Esophagus muscularis mucosa (tissue), 4 donors: ENCODE measurements at regions not wholly inside any gene's neighbourhood (a gene's known extent, or its start where the extent isn't known, plus 50 kb on each side); places are given as distances from the start of the nearest gene placed in this dataset.
"Not testable (repeated sequence)": the region's sequence is repeated elsewhere in the genome, so short reads cannot be mapped to it uniquely, and the experiment has no call there.

Experiments
- DNase-seq: peaks from one replicate; pipeline ENCODE4 v3.0.0-alpha.2; 2017; ENCODE audit errors: extremely low spot score
- H3K27ac ChIP-seq, 4 donors: fragments of 200-600 bp; sonication (generic); replicated peaks in 1 of 4; 1 replicate in 3 of 4; 2 replicates in 1 of 4; pipeline ENCODE4 v1.5.1; 2016 to 2019; ENCODE audit warnings: mild to moderate bottlenecking in 1 of 4
- H3K27me3 ChIP-seq, 4 donors: fragments of 200-600 bp; sonication (generic); one replicate each; pipeline versions ENCODE4 v1.5.1 to v1.6.0; 2016 to 2019
- H3K36me3 ChIP-seq, 4 donors: fragments of 200-600 bp; sonication (generic); one replicate each; pipeline ENCODE4 v1.5.1; 2016 to 2019
- H3K4me1 ChIP-seq, 4 donors: fragments of 200-600 bp; sonication (generic); one replicate each; pipeline ENCODE4 v1.5.1; 2016 to 2019
- H3K4me3 ChIP-seq, 4 donors: fragments of 200-600 bp; sonication (generic); 1 replicate in 2 of 4; 2 replicates in 2 of 4; pipeline ENCODE4 v1.5.1; 2016 to 2019; ENCODE audit warnings: mild to moderate bottlenecking in 4 of 4, moderate library complexity in 1 of 4
- H3K9me3 ChIP-seq, 4 donors: fragments of 200-600 bp; sonication (generic); 1 replicate in 3 of 4; 2 replicates in 1 of 4; pipeline ENCODE4 v1.5.1; 2016 to 2019
- EP300 ChIP-seq: sonication (generic); formaldehyde crosslinking; IDR thresholded peaks from one replicate; pipeline ENCODE4 v1.6.1; 2017; ENCODE audit warnings: antibody characterized with exemption
- POLR2A ChIP-seq: fragments of 450-650 bp; IDR thresholded peaks from one replicate; pipeline ENCODE4 v1.6.1; 2017; ENCODE audit warnings: antibody characterized with exemption, moderate library complexity, mild to moderate bottlenecking, low read depth
- POLR2AphosphoS5 ChIP-seq, 2 donors: sonication (generic); formaldehyde crosslinking; IDR thresholded peaks; one replicate each; pipeline ENCODE4 v1.6.1; 2017; ENCODE audit warnings: antibody characterized with exemption in 2 of 2
- WGBS: methylation state at CpG from one replicate; pipeline ENCODE4 v1.1.5; 2018; 5-methylcytosine and 5-hydroxymethylcytosine counted together
- intact Hi-C: fragments of 100-400 bp; cut with DNase I; formaldehyde crosslinking; loops from one replicate; pipeline ENCODE4 v1.15.1; 2023
- TF ChIP-seq, protein P1 (sequence below), 3 experiments: fragments of 200-600 bp in 2 of 3; fragments of 450-650 bp in 1 of 3; sonication (generic) in 2 of 3; IDR thresholded peaks; one replicate each; pipeline ENCODE4 v1.5.1; 2017 to 2019; ENCODE audit warnings: antibody characterized with exemption in 3 of 3, mild to moderate bottlenecking in 2 of 3, moderate library complexity in 1 of 3

DNA sequence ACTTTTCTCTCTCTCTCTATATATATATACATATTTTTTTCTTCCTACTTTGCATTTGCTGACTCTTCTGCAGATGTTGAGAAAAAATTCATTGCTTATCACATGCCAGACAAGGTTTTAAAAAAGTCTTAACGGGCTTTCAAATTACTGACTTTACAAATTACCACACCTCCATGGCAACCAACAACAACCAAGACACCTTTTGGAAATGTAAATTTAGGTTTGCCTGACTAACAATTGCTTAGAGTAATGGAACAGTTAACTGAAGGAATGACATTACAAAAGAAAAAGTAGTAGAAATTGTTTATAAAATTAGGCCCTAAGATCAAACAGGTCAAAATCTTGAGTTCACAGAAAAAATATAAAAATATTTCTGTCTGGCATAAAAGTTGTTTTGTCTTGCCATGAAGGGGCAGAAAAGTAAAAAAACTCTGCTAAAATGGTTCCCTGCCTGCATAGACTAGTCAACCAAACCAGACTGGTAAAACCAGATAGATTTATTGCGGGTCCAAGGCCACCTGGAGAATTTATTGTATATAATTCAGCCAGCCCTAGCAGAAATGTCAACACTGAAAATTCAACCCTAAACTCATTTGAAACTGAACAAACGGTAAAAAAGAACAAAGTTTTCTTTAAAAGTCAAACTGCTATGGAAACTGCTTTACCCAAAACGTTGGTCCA lies 92.8 kb upstream of the FRMD1 start:
- no peak for DNase-seq
- intact Hi-C loops: no loop called here
- no peak overlapping the region for H3K4me3 ChIP-seq

DNA sequence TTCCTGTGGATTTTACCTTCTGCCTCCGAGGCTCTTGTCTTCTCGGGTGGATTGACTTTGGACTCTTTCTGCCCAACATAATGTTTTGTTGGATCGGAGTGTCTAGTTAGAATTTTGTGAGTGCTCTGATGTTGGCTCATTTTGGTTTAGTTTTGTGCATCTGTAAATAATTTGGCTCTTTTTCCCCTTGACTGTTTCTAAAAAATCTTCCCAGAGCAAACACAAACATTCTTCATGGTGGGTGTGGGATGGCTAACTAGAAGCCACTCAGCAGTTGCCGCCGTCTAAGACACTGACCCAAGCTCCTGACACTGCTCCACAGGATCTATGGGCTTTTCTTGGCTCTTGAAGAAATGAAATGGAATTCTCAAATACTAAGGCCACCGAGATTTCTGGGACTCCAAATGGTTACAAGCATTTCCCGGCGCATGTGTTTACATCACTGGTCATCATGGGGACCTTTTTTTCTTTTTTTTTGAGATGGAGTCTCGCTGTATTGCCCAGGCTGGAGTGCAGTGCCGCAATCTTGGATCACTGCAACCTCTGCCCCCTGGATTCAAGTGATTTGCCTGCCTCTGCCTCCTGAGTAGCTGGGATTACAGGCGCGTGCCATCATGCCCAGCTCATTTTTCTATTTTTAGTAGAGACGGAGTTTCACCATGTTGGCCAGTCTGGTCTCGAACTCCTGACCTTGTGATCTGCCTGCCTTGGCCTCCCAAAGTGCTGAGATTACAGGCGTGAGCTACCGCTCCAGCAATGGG lies 92.0 kb upstream of the FRMD1 start:
- no peak overlapping the region for H3K4me3 ChIP-seq
- no peaks in the 10 kb centered on the region for H3K4me1 ChIP-seq
- H3K27ac ChIP-seq: no peak overlapping the region
- peaks cover 0 to 3% (median 0%) of the 10 kb centered on the region in 4 donors for H3K27me3 ChIP-seq
- no peak for DNase-seq
- no peaks in the 10 kb centered on the region for H3K36me3 ChIP-seq
- TF ChIP-seq POLR2A: no peak
- no peak for TF ChIP-seq POLR2AphosphoS5 (IDR thresholded peaks at IDR 0.05)
- no peak for TF ChIP-seq EP300
- TF ChIP-seq, protein P1, sequence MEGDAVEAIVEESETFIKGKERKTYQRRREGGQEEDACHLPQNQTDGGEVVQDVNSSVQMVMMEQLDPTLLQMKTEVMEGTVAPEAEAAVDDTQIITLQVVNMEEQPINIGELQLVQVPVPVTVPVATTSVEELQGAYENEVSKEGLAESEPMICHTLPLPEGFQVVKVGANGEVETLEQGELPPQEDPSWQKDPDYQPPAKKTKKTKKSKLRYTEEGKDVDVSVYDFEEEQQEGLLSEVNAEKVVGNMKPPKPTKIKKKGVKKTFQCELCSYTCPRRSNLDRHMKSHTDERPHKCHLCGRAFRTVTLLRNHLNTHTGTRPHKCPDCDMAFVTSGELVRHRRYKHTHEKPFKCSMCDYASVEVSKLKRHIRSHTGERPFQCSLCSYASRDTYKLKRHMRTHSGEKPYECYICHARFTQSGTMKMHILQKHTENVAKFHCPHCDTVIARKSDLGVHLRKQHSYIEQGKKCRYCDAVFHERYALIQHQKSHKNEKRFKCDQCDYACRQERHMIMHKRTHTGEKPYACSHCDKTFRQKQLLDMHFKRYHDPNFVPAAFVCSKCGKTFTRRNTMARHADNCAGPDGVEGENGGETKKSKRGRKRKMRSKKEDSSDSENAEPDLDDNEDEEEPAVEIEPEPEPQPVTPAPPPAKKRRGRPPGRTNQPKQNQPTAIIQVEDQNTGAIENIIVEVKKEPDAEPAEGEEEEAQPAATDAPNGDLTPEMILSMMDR (IDR thresholded peaks at IDR 0.05): no peak
- no peaks in the 10 kb centered on the region for H3K9me3 ChIP-seq
- 84% methylated on average over 14 of the region's 16 CpGs for WGBS
- intact Hi-C loops: no loop called here

More for the DNA sequence above, 92.8 kb upstream of the FRMD1 start:
- Histone ChIP-seq H3K27ac (no peak overlapping the region), H3K4me1 (no peaks in the 10 kb centered on the region), H3K9me3 (no peaks in the 10 kb centered on the region), H3K36me3 (no peaks in the 10 kb centered on the region), H3K27me3 (peaks cover 0 to 3% (median 0%) of the 10 kb centered on the region in 4 donors)
- TF ChIP-seq, protein P1 (IDR thresholded peaks at IDR 0.05): no peak
- TF ChIP-seq POLR2AphosphoS5 (IDR thresholded peaks at IDR 0.05) (no peak), POLR2A (no peak), EP300 (no peak)
- WGBS: 62% methylated on average over 4 of the region's 4 CpGs

DNA sequence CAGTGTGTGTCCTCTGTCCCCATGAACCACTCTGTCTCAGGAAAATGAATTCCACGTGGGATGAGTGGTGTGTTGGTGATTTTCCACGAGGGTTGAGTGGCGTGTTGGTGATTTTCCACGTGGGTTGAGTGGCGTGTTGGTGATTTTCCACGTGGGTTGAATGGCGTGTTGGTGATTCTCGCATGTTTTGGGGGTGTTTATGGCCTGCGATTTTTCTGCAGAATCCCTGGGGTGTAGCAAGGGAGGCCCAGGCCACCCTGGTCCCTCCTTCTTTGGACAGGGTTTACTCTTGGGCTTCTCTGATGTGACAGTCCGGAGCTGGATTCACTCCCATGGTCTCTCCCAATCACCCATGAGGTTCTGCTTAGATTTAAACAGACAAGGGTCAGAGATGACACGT lies 90.6 kb upstream of the FRMD1 start:
- Histone ChIP-seq H3K4me1 (no peaks in the 10 kb centered on the region), H3K27ac (no peak overlapping the region), H3K9me3 (no peaks in the 10 kb centered on the region), H3K36me3 (no peaks in the 10 kb centered on the region), H3K27me3 (peaks cover 0 to 3% (median 0%) of the 10 kb centered on the region in 4 donors), H3K4me3 (no peak overlapping the region)
- intact Hi-C loops: no loop called here
- DNase-seq: no peak
- TF ChIP-seq, protein P1 (IDR thresholded peaks at IDR 0.05): no peak
- TF ChIP-seq EP300 (no peak), POLR2AphosphoS5 (IDR thresholded peaks at IDR 0.05) (no peak), POLR2A (no peak)
- 89% methylated on average over 11 of the region's 11 CpGs for WGBS

DNA sequence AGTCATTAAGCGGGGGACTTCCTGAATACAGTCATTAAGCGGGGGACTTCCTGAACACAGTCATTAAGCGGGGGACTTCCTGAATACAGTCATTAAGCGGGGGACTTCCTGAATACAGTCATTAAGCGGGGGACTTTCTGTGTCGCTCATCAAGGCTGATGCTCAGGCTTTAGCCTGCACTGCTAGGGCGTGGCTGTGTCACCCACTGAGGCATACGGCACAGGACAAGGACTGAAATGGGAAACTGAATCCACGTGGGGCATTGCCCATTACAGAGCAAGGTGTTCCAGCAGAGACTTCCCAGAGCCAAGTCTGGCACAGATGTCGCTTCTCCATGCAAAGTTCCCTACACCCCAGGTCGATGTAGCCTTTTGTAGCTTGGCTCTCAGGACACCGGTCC lies 89.9 kb upstream of the FRMD1 start:
- H3K27me3 ChIP-seq, intact Hi-C loops, H3K36me3 ChIP-seq, DNase-seq, H3K9me3 ChIP-seq, H3K4me1 ChIP-seq, H3K27ac ChIP-seq, H3K4me3 ChIP-seq: not testable (repeated sequence)
- 92% methylated on average over 12 of the region's 12 CpGs for WGBS

DNA sequence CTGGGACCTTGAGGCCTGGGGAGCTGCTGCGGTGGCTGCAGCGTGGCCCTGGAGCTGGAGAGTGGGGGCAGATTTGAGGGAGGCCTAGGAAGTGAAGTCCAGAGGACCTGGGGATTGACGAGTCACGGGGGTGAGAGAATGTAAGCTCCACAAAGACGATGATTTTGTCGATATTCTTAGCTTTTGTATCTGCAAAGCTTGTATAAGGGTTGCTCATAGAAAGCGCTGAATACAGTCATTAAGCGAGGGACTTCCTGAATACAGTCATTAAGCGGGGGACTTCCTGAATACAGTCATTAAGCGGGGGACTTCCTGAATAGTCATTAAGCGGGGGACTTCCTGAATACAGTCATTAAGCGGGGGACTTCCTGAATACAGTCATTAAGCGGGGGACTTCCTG lies 89.3 kb upstream of the FRMD1 start:
- H3K27ac ChIP-seq, H3K4me1 ChIP-seq, H3K27me3 ChIP-seq, H3K4me3 ChIP-seq, intact Hi-C loops, H3K36me3 ChIP-seq, H3K9me3 ChIP-seq: not testable (repeated sequence)
- peak; percentile 10 for DNase-seq
- 92% methylated on average over 12 of the region's 13 CpGs for WGBS
